ENCODE measurements at regions not wholly inside any gene's neighbourhood (a gene's known extent, or its start where the extent isn't known, plus 50 kb on each side); places are given as distances from the start of the nearest gene placed in this dataset.

GRCh38 chr5:115072266-115073064 is 97.2 kb downstream of the TRIM36 start:
- no peaks in the 10 kb centered on the region for H3K36me3 ChIP-seq
- H3K9me3 ChIP-seq (ENCODE audit: low read depth), result no peaks in the 10 kb centered on the region
- no peak overlapping the region for H3K27ac ChIP-seq
- no peak for DNase-seq (ENCODE audit: low read depth in 1 of 2, low spot score in 1 of 2)
- no peak for TF ChIP-seq CTCF (IDR thresholded peaks at IDR 0.05; ENCODE audit: low read depth, low read length)
- H3K4me3 ChIP-seq, result no peak overlapping the region
- no peaks in the 10 kb centered on the region for H3K4me1 ChIP-seq (ENCODE audit: low read depth)
- H3K27me3 ChIP-seq, result no peaks in the 10 kb centered on the region

GRCh38 chr5:115070737-115071136 is 99.0 kb downstream of the TRIM36 start:
- no peak for DNase-seq (ENCODE audit: low read depth in 1 of 2, low spot score in 1 of 2)
- no peak overlapping the region for H3K27ac ChIP-seq
- TF ChIP-seq CTCF (IDR thresholded peaks at IDR 0.05; ENCODE audit: low read depth, low read length), result no peak
- no peaks in the 10 kb centered on the region for H3K36me3 ChIP-seq
- no peak overlapping the region for H3K4me3 ChIP-seq
- no peaks in the 10 kb centered on the region for H3K9me3 ChIP-seq (ENCODE audit: low read depth)
- H3K27me3 ChIP-seq, result no peaks in the 10 kb centered on the region
- H3K4me1 ChIP-seq (ENCODE audit: low read depth), result no peaks in the 10 kb centered on the region

GRCh38 chr5:115069087-115069968 is 100.4 kb downstream of the TRIM36 start:
- no peak overlapping the region for H3K27ac ChIP-seq
- H3K4me1 ChIP-seq (ENCODE audit: low read depth), result no peaks in the 10 kb centered on the region
- DNase-seq (ENCODE audit: low read depth in 1 of 2, low spot score in 1 of 2), result peak; percentile 53 to 70
- no peaks in the 10 kb centered on the region for H3K27me3 ChIP-seq
- no peak overlapping the region for H3K4me3 ChIP-seq
- H3K9me3 ChIP-seq (ENCODE audit: low read depth), result no peaks in the 10 kb centered on the region
- H3K36me3 ChIP-seq, result no peaks in the 10 kb centered on the region
- peak; percentile 57 for TF ChIP-seq CTCF (IDR thresholded peaks at IDR 0.05; ENCODE audit: low read depth, low read length)

GRCh38 chr5:115068239-115069086 is 101.2 kb downstream of the TRIM36 start:
- no peaks in the 10 kb centered on the region for H3K9me3 ChIP-seq (ENCODE audit: low read depth)
- H3K4me3 ChIP-seq, result no peak overlapping the region
- H3K4me1 ChIP-seq (ENCODE audit: low read depth), result no peaks in the 10 kb centered on the region
- no peaks in the 10 kb centered on the region for H3K36me3 ChIP-seq
- no peak overlapping the region for H3K27ac ChIP-seq
- DNase-seq (ENCODE audit: low read depth in 1 of 2, low spot score in 1 of 2), result peak in 1 of 2 donors; percentile 8
- TF ChIP-seq CTCF (IDR thresholded peaks at IDR 0.05; ENCODE audit: low read depth, low read length), result no peak
- no peaks in the 10 kb centered on the region for H3K27me3 ChIP-seq

- Histone ChIP-seq H3K4me3 (no peak overlapping the region), H3K9me3 (ENCODE audit: low read depth) (no peaks in the 10 kb centered on the region), H3K27me3 (no peaks in the 10 kb centered on the region), H3K4me1 (ENCODE audit: low read depth) (no peaks in the 10 kb centered on the region), H3K36me3 (no peaks in the 10 kb centered on the region), H3K27ac (no peak overlapping the region)
- DNase-seq (ENCODE audit: low read depth in 1 of 2, low spot score in 1 of 2), result no peak
- TF ChIP-seq CTCF (IDR thresholded peaks at IDR 0.05; ENCODE audit: low read depth, low read length), result no peak
These were observed 105.3 kb downstream of the TRIM36 start for GRCh38 chr5:115064380-115064779.

All from cardiac muscle cell (in vitro differentiated cells and primary cell).